MG63 (cell line): ENCODE measurements at regions not wholly inside any gene's neighbourhood (a gene's known extent, or its start where the extent isn't known, plus 50 kb on each side); places are given as distances from the start of the nearest gene placed in this dataset.

Source experiments
- DNase-seq: peaks from one replicate; pipeline ENCODE4 v3.0.0-alpha.2; 2020
- H3K27me3 ChIP-seq: fragments of 250-450 bp; sonication (Bioruptor Pico); 2 replicates; pipeline ENCODE4 v1.5.1; 2020; ENCODE audit warnings: mild to moderate bottlenecking, moderate library complexity
- H3K36me3 ChIP-seq: fragments of 250-450 bp; sonication (Bioruptor Pico); 2 replicates; pipeline ENCODE4 v1.5.1; 2020; ENCODE audit warnings: mild to moderate bottlenecking, moderate library complexity
- H3K4me3 ChIP-seq: fragments of 250-450 bp; sonication (Bioruptor Pico); 2 replicates; pipeline ENCODE4 v1.5.1; 2020; ENCODE audit warnings: mild to moderate bottlenecking, moderate library complexity
- H3K9me3 ChIP-seq: fragments of 250-450 bp; sonication (Bioruptor Pico); 2 replicates; pipeline ENCODE4 v1.5.1; 2020; ENCODE audit warnings: mild to moderate bottlenecking, moderate library complexity

GRCh38 chr6:81843302-81843701, 90.8 kb upstream of the TENT5A start:
- Histone ChIP-seq H3K4me3 (no peak overlapping the region), H3K9me3 (no peaks in the 10 kb centered on the region; the same call in 1 of the 2 replicates), H3K36me3 (no peaks in the 10 kb centered on the region), H3K27me3 (no peaks in the 10 kb centered on the region)
- no peak for DNase-seq

- Histone ChIP-seq H3K27me3 (no peaks in the 10 kb centered on the region), H3K36me3 (no peaks in the 10 kb centered on the region), H3K4me3 (no peak overlapping the region), H3K9me3 (no peaks in the 10 kb centered on the region; the same call in 1 of the 2 replicates)
- no peak for DNase-seq
Measured at GRCh38 chr6:81842254-81842653, 89.8 kb upstream of the TENT5A start.

- Histone ChIP-seq H3K4me3 (no peak overlapping the region), H3K36me3 (no peaks in the 10 kb centered on the region), H3K27me3 (no peaks in the 10 kb centered on the region), H3K9me3 (no peaks in the 10 kb centered on the region)
- no peak for DNase-seq
Measured at GRCh38 chr6:81838724-81839426, 86.4 kb upstream of the TENT5A start.

DNA sequence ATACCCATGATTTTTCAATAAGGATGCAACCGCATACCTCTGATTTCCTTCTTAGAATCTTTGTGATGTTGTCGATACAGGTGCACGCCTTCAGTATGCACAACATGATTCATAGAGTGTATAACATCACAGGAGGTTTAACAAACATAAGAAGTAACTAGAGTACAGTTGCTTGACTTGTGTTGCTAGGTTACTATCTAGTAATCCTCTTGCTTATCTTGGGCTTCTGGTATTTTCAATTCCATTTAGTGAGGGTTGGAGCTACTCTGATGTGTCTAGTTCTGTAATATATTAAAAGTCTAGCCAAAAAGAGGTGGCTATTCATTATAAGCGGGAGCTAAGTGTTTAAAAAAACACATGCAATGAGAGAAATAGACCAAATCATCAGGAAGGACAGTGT, 85.5 kb upstream of the TENT5A start:
- DNase-seq: no peak
- Histone ChIP-seq H3K4me3 (no peak overlapping the region), H3K9me3 (no peaks in the 10 kb centered on the region), H3K36me3 (no peaks in the 10 kb centered on the region), H3K27me3 (no peaks in the 10 kb centered on the region)

- Histone ChIP-seq H3K27me3 (no peaks in the 10 kb centered on the region), H3K36me3 (no peaks in the 10 kb centered on the region), H3K9me3 (no peaks in the 10 kb centered on the region), H3K4me3 (no peak overlapping the region)
- DNase-seq: peak; percentile 9
Measured at GRCh38 chr6:81834141-81834681, 81.7 kb upstream of the TENT5A start.

GRCh38 chr6:81832304-81832703, 79.8 kb upstream of the TENT5A start:
- no peaks in the 10 kb centered on the region for H3K9me3 ChIP-seq
- no peak overlapping the region for H3K4me3 ChIP-seq
- no peak for DNase-seq
- H3K27me3 ChIP-seq: no peaks in the 10 kb centered on the region
- no peaks in the 10 kb centered on the region for H3K36me3 ChIP-seq

DNA sequence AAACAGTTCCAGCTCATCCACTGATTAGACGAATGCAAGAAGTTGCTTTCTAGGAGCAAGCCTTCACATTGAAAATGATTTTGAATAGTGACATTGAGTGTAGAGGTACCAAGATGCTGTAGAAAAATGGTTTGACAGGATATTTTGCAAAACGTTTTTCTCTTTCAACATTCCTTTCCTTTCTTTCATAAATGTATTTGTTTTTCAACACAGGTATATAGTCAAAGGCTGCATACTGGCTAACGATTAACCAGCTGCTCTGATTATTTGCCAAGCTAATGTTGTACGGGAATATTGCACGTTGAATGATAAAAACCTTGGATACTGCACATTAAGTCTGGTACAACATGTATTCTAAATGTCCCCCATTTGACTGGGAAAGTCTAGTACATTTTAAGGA, 78.8 kb upstream of the TENT5A start:
- DNase-seq: no peak
- H3K4me3 ChIP-seq: no peak overlapping the region
- H3K36me3 ChIP-seq: no peaks in the 10 kb centered on the region
- no peaks in the 10 kb centered on the region; the same call in 1 of the 2 replicates for H3K9me3 ChIP-seq
- no peaks in the 10 kb centered on the region for H3K27me3 ChIP-seq

GRCh38 chr6:81826784-81827183, 74.3 kb upstream of the TENT5A start:
- Histone ChIP-seq H3K36me3 (no peaks in the 10 kb centered on the region), H3K27me3 (no peaks in the 10 kb centered on the region), H3K9me3 (no peaks in the 10 kb centered on the region; the same call in 1 of the 2 replicates), H3K4me3 (no peak overlapping the region)
- no peak for DNase-seq

DNA sequence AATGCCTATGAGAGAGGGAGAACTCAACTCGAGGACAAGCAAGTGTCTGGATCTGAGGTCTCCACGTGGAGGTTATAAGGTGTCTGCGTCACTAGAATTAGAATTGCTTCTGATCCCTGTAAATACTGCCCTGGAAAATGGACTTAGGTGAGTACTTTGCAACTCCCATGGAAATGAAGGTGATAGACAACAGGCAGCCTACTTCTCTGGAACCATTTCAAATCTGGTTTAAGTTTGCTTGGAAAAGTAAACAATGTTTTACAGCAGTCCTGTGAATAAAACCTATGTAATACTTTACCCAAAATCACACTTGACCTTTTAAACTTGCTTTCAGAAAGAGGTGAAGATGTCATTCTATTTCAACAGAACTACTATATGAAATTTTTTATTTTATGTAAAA, 70.1 kb upstream of the TENT5A start:
- Histone ChIP-seq H3K4me3 (no peak overlapping the region), H3K9me3 (no peaks in the 10 kb centered on the region; the same call in 1 of the 2 replicates), H3K36me3 (no peaks in the 10 kb centered on the region), H3K27me3 (no peaks in the 10 kb centered on the region)
- DNase-seq: no peak

DNA sequence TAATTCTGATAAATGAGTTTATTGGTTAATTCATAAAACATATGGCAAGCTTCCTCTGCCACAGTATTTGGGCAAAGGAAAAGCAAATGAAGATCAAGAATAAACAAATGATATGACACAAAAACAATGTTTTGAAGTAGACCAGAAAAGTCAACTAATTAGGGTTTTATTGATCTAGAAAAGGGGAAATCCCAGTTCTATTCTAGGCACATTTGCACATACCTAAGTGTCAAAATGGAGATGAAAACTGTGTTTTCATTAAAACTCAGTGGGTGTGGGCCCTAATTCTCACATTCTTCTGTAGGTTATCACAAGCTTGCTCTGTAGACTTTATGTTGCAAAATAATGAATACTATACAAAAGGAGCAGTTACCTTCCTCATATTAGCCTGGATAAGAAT, 69.0 kb upstream of the TENT5A start:
- Histone ChIP-seq H3K4me3 (no peak overlapping the region), H3K27me3 (no peaks in the 10 kb centered on the region), H3K36me3 (no peaks in the 10 kb centered on the region), H3K9me3 (no peaks in the 10 kb centered on the region; the same call in 1 of the 2 replicates)
- DNase-seq: no peak

- H3K9me3 ChIP-seq: no peaks in the 10 kb centered on the region
Measured at GRCh38 chr6:81820980-81821379, 68.5 kb upstream of the TENT5A start.

GRCh38 chr6:81820422-81820821, 67.9 kb upstream of the TENT5A start:
- Histone ChIP-seq H3K27me3 (no peaks in the 10 kb centered on the region), H3K9me3 (no peaks in the 10 kb centered on the region), H3K4me3 (no peak overlapping the region), H3K36me3 (no peaks in the 10 kb centered on the region)
- no peak for DNase-seq

More at GRCh38 chr6:81820980-81821379, 68.5 kb upstream of the TENT5A start:
- Histone ChIP-seq H3K27me3 (no peaks in the 10 kb centered on the region), H3K4me3 (no peak overlapping the region), H3K36me3 (no peaks in the 10 kb centered on the region)
- DNase-seq: no peak

GRCh38 chr6:81819767-81820166, 67.3 kb upstream of the TENT5A start:
- Histone ChIP-seq H3K36me3 (no peaks in the 10 kb centered on the region), H3K27me3 (no peaks in the 10 kb centered on the region), H3K4me3 (no peak overlapping the region), H3K9me3 (no peaks in the 10 kb centered on the region)
- DNase-seq: no peak

- Histone ChIP-seq H3K36me3 (no peaks in the 10 kb centered on the region), H3K9me3 (no peaks in the 10 kb centered on the region), H3K27me3 (no peaks in the 10 kb centered on the region), H3K4me3 (no peak overlapping the region)
- DNase-seq: no peak
Measured at GRCh38 chr6:81818901-81819361, 66.5 kb upstream of the TENT5A start.

- Histone ChIP-seq H3K4me3 (no peak overlapping the region), H3K36me3 (no peaks in the 10 kb centered on the region), H3K9me3 (no peaks in the 10 kb centered on the region), H3K27me3 (no peaks in the 10 kb centered on the region)
- no peak for DNase-seq
Measured at GRCh38 chr6:81816380-81816779, 63.9 kb upstream of the TENT5A start.

DNA sequence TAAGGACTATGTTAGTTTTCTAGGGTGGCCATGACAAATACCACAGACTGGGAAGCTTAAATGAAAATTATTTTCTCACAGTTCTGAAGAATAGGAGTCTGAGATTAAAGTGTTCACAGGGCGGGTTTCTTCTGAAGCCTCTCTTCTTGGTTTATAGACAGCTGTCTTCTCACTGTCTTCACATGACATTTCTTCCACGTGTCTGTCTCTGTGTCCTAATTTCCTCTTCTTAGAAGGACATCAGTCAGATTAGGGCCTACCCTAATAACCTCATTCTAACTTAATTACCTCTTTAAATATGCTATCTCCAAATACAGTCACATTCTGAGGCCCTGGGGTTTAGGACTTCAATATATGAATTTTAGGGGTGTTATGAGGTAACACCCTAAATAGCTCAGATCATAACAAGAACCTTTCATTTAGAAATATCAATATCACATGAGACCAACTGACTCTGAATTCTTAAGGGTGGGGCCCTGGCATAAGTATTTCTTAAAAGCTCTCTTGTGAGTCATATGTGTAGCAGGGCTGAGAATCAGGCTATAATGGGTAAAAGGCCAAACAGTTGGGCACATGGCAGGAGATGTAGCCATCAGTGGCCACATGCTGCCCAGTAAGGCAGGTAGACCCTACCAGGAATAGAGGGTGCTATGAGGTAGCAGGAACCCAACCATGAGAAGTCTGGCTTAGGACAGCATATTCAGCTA, 62.0 kb upstream of the TENT5A start:
- DNase-seq: peak; percentile 31
- no peaks in the 10 kb centered on the region for H3K36me3 ChIP-seq
- H3K4me3 ChIP-seq: no peak overlapping the region
- H3K9me3 ChIP-seq: no peaks in the 10 kb centered on the region
- no peaks in the 10 kb centered on the region for H3K27me3 ChIP-seq

DNA sequence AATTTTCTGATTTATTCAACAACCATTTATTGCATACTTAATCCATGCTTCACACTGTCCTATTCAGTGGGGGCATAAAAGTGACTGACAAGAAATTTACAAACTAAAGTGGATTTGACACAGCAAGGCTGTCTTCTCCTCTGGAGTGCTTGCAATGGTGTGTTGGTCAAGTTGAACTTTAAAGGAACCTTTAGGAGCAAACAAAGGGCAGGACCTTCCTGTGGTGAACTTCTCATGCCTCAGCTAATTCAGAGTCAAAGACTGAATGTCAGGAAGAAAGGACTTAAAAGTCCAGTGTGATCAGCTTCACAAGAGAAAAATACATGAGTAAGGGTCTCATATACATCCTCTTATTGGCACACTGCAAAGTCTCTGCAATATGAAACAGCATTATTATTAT, 60.8 kb upstream of the TENT5A start:
- H3K27me3 ChIP-seq: no peaks in the 10 kb centered on the region
- no peak overlapping the region for H3K4me3 ChIP-seq
- no peaks in the 10 kb centered on the region for H3K36me3 ChIP-seq
- no peaks in the 10 kb centered on the region for H3K9me3 ChIP-seq
- DNase-seq: no peak

DNA sequence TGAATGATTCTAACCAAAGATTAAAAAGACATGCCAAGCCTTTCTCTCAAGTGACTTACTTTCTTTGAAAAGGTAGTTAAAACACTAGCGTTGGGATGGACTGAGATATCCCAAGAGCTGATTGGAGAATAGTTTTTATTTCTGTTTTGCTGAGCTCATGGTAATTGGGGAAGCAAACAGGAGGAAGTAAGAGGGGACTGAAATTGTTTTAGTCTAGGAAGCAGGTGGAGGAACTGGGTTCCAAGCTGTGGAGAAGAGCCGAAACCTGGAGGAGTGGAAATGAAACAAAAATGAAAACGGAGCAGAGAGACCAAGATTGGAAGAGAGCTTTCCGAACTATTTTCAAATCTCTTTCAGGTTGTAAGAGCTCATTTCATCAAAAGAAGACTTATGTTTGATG, 59.9 kb upstream of the TENT5A start:
- Histone ChIP-seq H3K27me3 (no peaks in the 10 kb centered on the region), H3K9me3 (no peaks in the 10 kb centered on the region), H3K36me3 (no peaks in the 10 kb centered on the region), H3K4me3 (no peak overlapping the region)
- no peak for DNase-seq
